Mesenchymal stem cell (in vitro differentiated cells and primary cell): ENCODE measurements at regions not wholly inside any gene's neighbourhood (a gene's known extent, or its start where the extent isn't known, plus 50 kb on each side); places are given as distances from the start of the nearest gene placed in this dataset.

Experiments used
- DNase-seq: peaks from one replicate; pipeline ENCODE4 v3.0.0-alpha.2; 2013
- H2AFZ ChIP-seq: one replicate; pipeline ENCODE4 v1.6.1; 2013; ENCODE audit warnings: low read depth, mild to moderate bottlenecking, control low read depth, inconsistent platforms, low read length, moderate library complexity
- H2AK5ac ChIP-seq: 2 replicates; pipeline ENCODE4 v1.6.1; 2013; ENCODE audit warnings: low read length, moderate library complexity, mild to moderate bottlenecking, inconsistent platforms; ENCODE audit not compliant: severe bottlenecking
- H2BK120ac ChIP-seq: one replicate; pipeline ENCODE4 v1.6.1; 2013; ENCODE audit warnings: low read depth, mild to moderate bottlenecking, inconsistent platforms, low read length, moderate library complexity
- H2BK12ac ChIP-seq, 2 experiments: one replicate each; pipeline ENCODE4 v1.6.1; 2013; ENCODE audit warnings: inconsistent platforms in 2 of 2, low read length in 2 of 2, mild to moderate bottlenecking in 2 of 2, moderate library complexity in 2 of 2, control low read depth in 1 of 2
- H2BK15ac ChIP-seq: one replicate; pipeline ENCODE4 v1.6.1; 2013; ENCODE audit warnings: mild to moderate bottlenecking, low read depth, inconsistent platforms; ENCODE audit not compliant: poor library complexity, severe bottlenecking
- H2BK5ac ChIP-seq: 2 replicates; pipeline ENCODE4 v1.6.1; 2013; ENCODE audit warnings: low read depth, mild to moderate bottlenecking, low read length, control low read depth, inconsistent platforms; ENCODE audit not compliant: poor library complexity, severe bottlenecking
- H3K14ac ChIP-seq, 2 experiments: one replicate each; pipeline ENCODE4 v1.6.1; 2013; ENCODE audit warnings: inconsistent platforms in 2 of 2, low read length in 2 of 2, control low read depth in 1 of 2, mild to moderate bottlenecking in 1 of 2, moderate library complexity in 1 of 2
- H3K18ac ChIP-seq, 2 experiments: one replicate each; pipeline ENCODE4 v1.6.1; 2013; ENCODE audit warnings: inconsistent platforms in 2 of 2, low read length in 2 of 2, control low read depth in 1 of 2, low read depth in 1 of 2, mild to moderate bottlenecking in 1 of 2
- H3K23ac ChIP-seq, 2 experiments: one replicate each; pipeline ENCODE4 v1.6.1; 2013; ENCODE audit warnings: inconsistent platforms in 2 of 2, low read length in 2 of 2, mild to moderate bottlenecking in 2 of 2, moderate library complexity in 2 of 2, control low read depth in 1 of 2
- H3K27ac ChIP-seq: 2 replicates; pipeline ENCODE4 v1.5.1; 2013; ENCODE audit warnings: mild to moderate bottlenecking, moderate library complexity, low read length, control low read depth, inconsistent platforms; ENCODE audit not compliant: poor library complexity, severe bottlenecking
- H3K27me3 ChIP-seq, 2 experiments: 2 replicates each; pipeline versions ENCODE4 v1.6.1 to v1.7.0; 2013; ENCODE audit warnings: low read length in 2 of 2, mild to moderate bottlenecking in 2 of 2, moderate library complexity in 2 of 2, control low read depth in 1 of 2, inconsistent platforms in 1 of 2; ENCODE audit not compliant: control insufficient read depth in 1 of 2, insufficient read depth in 1 of 2
- H3K36me3 ChIP-seq, 2 experiments: 2 replicates each; pipeline versions ENCODE4 v1.6.1 to v1.7.0; 2013; ENCODE audit warnings: low read length in 2 of 2, control low read depth in 1 of 2, inconsistent platforms in 1 of 2, low read depth in 1 of 2, mild to moderate bottlenecking in 1 of 2; ENCODE audit not compliant: insufficient read depth in 2 of 2, control insufficient read depth in 1 of 2
- H3K4ac ChIP-seq, 2 experiments: one replicate each; pipeline ENCODE4 v1.6.1; 2013; ENCODE audit warnings: inconsistent platforms in 2 of 2, low read length in 2 of 2, mild to moderate bottlenecking in 2 of 2, moderate library complexity in 2 of 2, control low read depth in 1 of 2, low read depth in 1 of 2
- H3K4me1 ChIP-seq: 2 replicates; pipeline ENCODE4 v1.6.1; 2013; ENCODE audit warnings: low read depth, low read length, control low read depth; ENCODE audit not compliant: control insufficient read depth, insufficient read depth
- H3K4me2 ChIP-seq: 2 replicates; pipeline ENCODE4 v1.6.1; 2013; ENCODE audit warnings: low read length, mild to moderate bottlenecking, inconsistent platforms; ENCODE audit not compliant: poor library complexity, severe bottlenecking
- H3K4me3 ChIP-seq, 2 experiments: 2 replicates each; pipeline versions ENCODE4 v1.5.1 to v1.7.0; 2013; ENCODE audit warnings: low read length in 2 of 2, mild to moderate bottlenecking in 2 of 2, control low read depth in 1 of 2, low read depth in 1 of 2; ENCODE audit not compliant: insufficient read depth in 1 of 2
- H3K79me1 ChIP-seq: replicated peaks from 2 replicates; pipeline ENCODE4 v1.6.1; 2013; ENCODE audit warnings: mild to moderate bottlenecking, control low read depth, low read length, inconsistent platforms; ENCODE audit not compliant: poor library complexity, severe bottlenecking
- H3K9ac ChIP-seq: 2 replicates; pipeline ENCODE4 v1.7.0; 2013; ENCODE audit warnings: mild to moderate bottlenecking, low read length, moderate library complexity
- H3K9me3 ChIP-seq: 2 replicates; pipeline ENCODE4 v1.7.0; 2013; ENCODE audit warnings: mild to moderate bottlenecking, low read length; ENCODE audit not compliant: control insufficient read depth
- H4K8ac ChIP-seq: one replicate; pipeline ENCODE4 v1.6.1; 2013; ENCODE audit warnings: inconsistent platforms, mild to moderate bottlenecking, low read length, moderate library complexity
- H4K91ac ChIP-seq: one replicate; pipeline ENCODE4 v1.6.1; 2013; ENCODE audit warnings: mild to moderate bottlenecking, low read length, inconsistent platforms
- WGBS: methylation state at CpG from one replicate; pipeline ENCODE4 v1.1.7; 2013; ENCODE audit warnings: mixed read lengths; 5-methylcytosine and 5-hydroxymethylcytosine counted together

DNA sequence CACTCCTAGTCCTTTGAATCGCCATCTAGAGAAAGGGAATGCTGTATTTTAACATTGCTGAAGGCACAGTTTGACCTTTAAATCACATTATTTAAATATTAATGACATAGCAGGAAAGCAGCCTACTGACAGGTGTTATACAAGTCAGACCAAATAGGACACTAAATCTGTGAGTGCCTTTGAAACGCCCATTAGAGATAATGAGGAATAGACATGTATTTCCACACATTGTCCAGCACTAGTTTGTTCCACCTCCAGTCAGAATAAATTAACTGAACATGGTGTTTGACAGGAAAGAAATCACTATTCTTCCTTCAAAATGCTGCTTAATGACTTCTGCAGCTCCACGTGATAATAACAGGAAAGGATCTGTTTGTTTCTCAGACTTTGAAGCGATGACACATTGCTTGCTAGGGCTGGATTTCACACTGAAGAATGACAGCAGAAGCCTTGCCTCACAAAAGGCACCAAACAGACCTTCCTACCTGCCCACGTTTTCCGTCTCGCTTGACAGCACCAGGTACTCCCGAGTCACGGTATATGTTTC lies 90.5 kb upstream of the DDX18 start:
- H3K23ac ChIP-seq = no peak overlapping the region
- no peak overlapping the region for H2BK120ac ChIP-seq
- H3K27me3 ChIP-seq = no peaks in the 10 kb centered on the region
- no peak overlapping the region for H2AK5ac ChIP-seq
- H3K4me3 ChIP-seq = no peak overlapping the region
- no peak for DNase-seq
- no peaks in the 10 kb centered on the region for H3K4me1 ChIP-seq
- no peak overlapping the region for H2BK12ac ChIP-seq
- H4K8ac ChIP-seq = no peak overlapping the region
- H3K9ac ChIP-seq = no peak overlapping the region
- WGBS = 73% methylated on average over 8 of the region's 9 CpGs
- H3K27ac ChIP-seq = no peak overlapping the region
- H2BK15ac ChIP-seq = no peak overlapping the region
- H2AFZ ChIP-seq = no peak overlapping the region
- no peak overlapping the region for H3K4me2 ChIP-seq
- H3K79me1 ChIP-seq = no peaks in the 10 kb centered on the region
- H3K18ac ChIP-seq = no peak overlapping the region
- no peak overlapping the region for H4K91ac ChIP-seq
- H3K14ac ChIP-seq = no peak overlapping the region
- no peak overlapping the region for H2BK5ac ChIP-seq
- no peak overlapping the region for H3K4ac ChIP-seq
- no peaks in the 10 kb centered on the region for H3K36me3 ChIP-seq
- H3K9me3 ChIP-seq = no peaks in the 10 kb centered on the region

DNA sequence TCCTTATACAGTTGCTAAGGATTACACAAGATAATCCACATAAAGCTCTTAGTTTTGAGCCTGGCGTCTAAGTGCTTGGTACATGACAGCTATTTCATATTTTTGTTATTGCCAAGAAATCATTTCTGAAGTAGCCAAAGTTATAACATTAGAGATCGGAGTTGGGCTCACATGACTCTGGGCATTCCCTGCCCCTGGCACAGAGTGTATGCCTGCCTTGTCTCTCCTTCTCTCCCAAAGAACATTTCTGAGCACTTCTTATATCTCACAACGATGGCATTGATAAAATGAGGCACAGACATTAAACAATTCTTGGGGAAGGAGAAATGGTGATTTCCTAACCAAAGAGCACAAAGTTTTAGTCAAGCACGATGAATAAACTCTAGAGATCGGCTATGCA lies 87.7 kb upstream of the DDX18 start:
- Histone ChIP-seq H3K14ac (no peak overlapping the region), H3K9me3 (no peaks in the 10 kb centered on the region), H3K27me3 (no peaks in the 10 kb centered on the region), H3K79me1 (no peaks in the 10 kb centered on the region), H3K36me3 (no peaks in the 10 kb centered on the region), H2BK12ac (no peak overlapping the region), H3K27ac (no peak overlapping the region), H2BK120ac (no peak overlapping the region), H2AK5ac (no peak overlapping the region), H2BK15ac (no peak overlapping the region), H2AFZ (no peak overlapping the region), H3K4me3 (no peak overlapping the region), H4K91ac (no peak overlapping the region), H2BK5ac (no peak overlapping the region), H3K23ac (no peak overlapping the region), H4K8ac (no peak overlapping the region), H3K9ac (no peak overlapping the region), H3K4me2 (no peak overlapping the region), H3K18ac (no peak overlapping the region), H3K4ac (no peak overlapping the region), H3K4me1 (no peaks in the 10 kb centered on the region)
- no peak for DNase-seq
- 85% methylated on average over 3 of the region's 5 CpGs for WGBS

DNA sequence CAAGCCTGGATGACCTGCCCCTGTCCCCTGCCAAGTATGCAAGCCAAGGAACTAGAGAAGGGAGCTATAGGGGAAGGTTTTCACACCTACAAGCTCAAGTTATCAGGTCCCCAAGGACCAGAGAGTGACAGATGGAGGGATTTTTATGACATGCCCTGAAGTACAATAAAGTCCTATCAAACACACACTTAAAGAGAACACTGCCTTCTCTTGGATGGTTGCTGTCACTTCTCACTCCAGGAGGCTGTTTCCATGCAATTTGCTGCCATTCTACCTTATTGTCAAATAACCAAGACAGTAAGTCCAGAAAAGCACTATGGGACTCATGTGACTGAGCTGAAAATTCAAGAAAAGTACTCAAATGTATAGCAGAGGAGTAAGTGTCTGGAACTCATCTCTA lies 76.6 kb upstream of the DDX18 start:
- Histone ChIP-seq H2AK5ac (no peak overlapping the region), H3K23ac (no peak overlapping the region), H2BK5ac (no peak overlapping the region), H2AFZ (no peak overlapping the region), H3K4me1 (no peaks in the 10 kb centered on the region), H3K4ac (no peak overlapping the region), H3K4me3 (no peak overlapping the region), H3K27me3 (no peaks in the 10 kb centered on the region), H2BK12ac (no peak overlapping the region), H3K14ac (no peak overlapping the region), H2BK120ac (no peak overlapping the region), H3K18ac (no peak overlapping the region), H3K36me3 (no peaks in the 10 kb centered on the region), H3K79me1 (no peaks in the 10 kb centered on the region), H3K4me2 (no peak overlapping the region), H4K91ac (no peak overlapping the region), H2BK15ac (no peak overlapping the region), H3K27ac (no peak overlapping the region), H3K9me3 (no peaks in the 10 kb centered on the region), H4K8ac (no peak overlapping the region), H3K9ac (no peak overlapping the region)
- no peak for DNase-seq

DNA sequence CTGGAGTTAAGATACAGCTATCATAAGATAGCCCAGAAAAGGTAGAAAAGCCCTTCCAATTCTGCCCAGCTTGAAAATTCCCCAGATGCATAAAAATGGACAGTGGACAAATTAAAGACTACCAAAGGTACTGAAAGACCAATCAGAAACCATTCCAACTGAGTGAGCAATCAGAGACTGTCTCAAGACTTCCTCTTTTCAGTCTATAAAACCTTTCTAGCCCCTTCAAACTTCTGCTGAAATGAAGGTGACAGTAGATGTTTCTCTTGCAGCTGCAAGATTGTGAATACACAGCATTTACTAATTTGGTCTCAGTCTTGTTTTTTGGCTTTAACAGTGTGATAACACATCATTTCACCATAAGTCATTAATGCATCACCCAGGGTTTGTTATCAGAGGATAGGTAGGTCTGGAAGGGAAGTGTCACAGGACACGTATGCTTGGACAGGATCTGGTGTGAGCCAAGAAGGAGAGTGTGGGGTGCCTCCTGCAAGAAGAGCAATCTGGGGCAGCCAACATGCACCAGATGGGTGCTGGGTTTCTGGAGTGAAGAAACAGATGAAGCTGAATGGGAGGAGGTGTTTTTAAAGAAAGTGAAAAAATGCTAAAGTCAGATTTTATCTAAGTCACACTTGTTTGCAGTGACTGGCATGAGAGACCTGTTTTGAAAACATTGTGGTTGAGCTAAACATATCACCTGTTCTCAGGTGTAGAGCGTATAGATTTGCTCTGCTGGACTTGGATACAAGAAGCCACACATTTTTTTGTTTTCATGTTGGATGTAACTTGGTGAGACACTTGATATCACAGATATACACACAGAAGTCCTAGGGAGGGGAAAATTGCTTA lies 75.3 kb upstream of the DDX18 start:
- no peak overlapping the region for H2BK120ac ChIP-seq
- no peak overlapping the region for H4K91ac ChIP-seq
- H3K18ac ChIP-seq = no peak overlapping the region
- no peak overlapping the region for H2AK5ac ChIP-seq
- no peak overlapping the region for H4K8ac ChIP-seq
- no peak overlapping the region for H2AFZ ChIP-seq
- no peak overlapping the region for H2BK12ac ChIP-seq
- H2BK15ac ChIP-seq = no peak overlapping the region
- H3K4ac ChIP-seq = no peak overlapping the region
- H3K9ac ChIP-seq = no peak overlapping the region
- H2BK5ac ChIP-seq = no peak overlapping the region
- H3K4me3 ChIP-seq = no peak overlapping the region
- no peaks in the 10 kb centered on the region for H3K36me3 ChIP-seq
- no peak for DNase-seq
- no peaks in the 10 kb centered on the region for H3K27me3 ChIP-seq
- H3K23ac ChIP-seq = no peak overlapping the region
- H3K4me1 ChIP-seq = no peaks in the 10 kb centered on the region
- WGBS = 76% methylated on average over 2 of the region's 2 CpGs
- H3K27ac ChIP-seq = no peak overlapping the region
- no peaks in the 10 kb centered on the region for H3K9me3 ChIP-seq
- no peaks in the 10 kb centered on the region for H3K79me1 ChIP-seq
- H3K4me2 ChIP-seq = no peak overlapping the region
- no peak overlapping the region for H3K14ac ChIP-seq
